ENCODE measurements at regions not wholly inside any gene's neighbourhood (a gene's known extent, or its start where the extent isn't known, plus 50 kb on each side); places are given as distances from the start of the nearest gene placed in this dataset.

DNA sequence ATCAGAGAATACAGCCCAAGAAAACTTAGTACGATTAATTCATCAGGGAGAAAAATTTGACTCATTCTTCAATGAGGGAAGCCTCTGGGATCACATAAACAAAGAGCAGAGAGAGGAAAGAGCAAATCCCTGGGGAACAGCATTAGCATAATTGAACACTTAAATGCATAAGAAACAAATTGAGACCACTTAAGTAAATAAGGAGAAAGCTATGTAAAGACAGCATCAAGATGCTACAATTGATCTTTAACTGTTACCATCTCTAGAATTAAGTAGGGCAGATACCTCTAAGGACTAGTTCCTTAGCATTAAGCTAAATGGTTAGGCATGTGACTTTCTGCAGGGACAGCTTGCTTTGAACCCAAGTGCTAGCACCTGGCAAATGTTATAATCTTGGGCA, 265.1 kb upstream of the NEGR1 start:
- H3K4me1 Mint-ChIP-seq (ENCODE audit: low read depth, unreplicated experiment) = peaks cover 9% of the 10 kb centered on the region
- DNase-seq = no peak
- no peaks in the 10 kb centered on the region for H3K27me3 Mint-ChIP-seq (ENCODE audit: unreplicated experiment)
- no peak overlapping the region for H3K27ac Mint-ChIP-seq (ENCODE audit: unreplicated experiment)
- TF ChIP-seq, protein P1, sequence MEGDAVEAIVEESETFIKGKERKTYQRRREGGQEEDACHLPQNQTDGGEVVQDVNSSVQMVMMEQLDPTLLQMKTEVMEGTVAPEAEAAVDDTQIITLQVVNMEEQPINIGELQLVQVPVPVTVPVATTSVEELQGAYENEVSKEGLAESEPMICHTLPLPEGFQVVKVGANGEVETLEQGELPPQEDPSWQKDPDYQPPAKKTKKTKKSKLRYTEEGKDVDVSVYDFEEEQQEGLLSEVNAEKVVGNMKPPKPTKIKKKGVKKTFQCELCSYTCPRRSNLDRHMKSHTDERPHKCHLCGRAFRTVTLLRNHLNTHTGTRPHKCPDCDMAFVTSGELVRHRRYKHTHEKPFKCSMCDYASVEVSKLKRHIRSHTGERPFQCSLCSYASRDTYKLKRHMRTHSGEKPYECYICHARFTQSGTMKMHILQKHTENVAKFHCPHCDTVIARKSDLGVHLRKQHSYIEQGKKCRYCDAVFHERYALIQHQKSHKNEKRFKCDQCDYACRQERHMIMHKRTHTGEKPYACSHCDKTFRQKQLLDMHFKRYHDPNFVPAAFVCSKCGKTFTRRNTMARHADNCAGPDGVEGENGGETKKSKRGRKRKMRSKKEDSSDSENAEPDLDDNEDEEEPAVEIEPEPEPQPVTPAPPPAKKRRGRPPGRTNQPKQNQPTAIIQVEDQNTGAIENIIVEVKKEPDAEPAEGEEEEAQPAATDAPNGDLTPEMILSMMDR (IDR thresholded peaks at IDR 0.05; ENCODE audit: partially characterized antibody, unreplicated experiment) = no peak
- peaks cover under 1% of the 10 kb centered on the region for H3K36me3 Mint-ChIP-seq (ENCODE audit: unreplicated experiment)
- no peaks in the 10 kb centered on the region for H3K9me3 Mint-ChIP-seq (ENCODE audit: unreplicated experiment)
- no peak overlapping the region for H3K4me3 Mint-ChIP-seq (ENCODE audit: unreplicated experiment)

DNA sequence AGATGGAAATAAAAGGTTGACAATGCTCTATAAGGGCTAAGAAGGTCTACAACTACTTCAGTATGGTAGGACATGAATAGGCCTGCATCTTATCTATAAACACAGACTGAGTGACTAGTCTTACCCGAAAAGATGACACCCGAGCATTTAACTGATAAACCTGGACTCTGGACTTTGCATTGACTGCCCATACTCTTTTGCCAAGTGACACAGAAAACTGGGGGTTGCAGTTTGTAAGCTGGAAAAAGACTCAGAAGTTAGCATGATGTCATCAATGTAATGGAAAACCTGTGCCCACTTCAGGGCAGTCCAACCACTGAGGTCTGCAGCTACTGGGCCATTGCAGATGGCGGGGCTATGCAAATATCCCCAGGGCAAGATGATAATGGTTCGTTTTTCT, 258.3 kb upstream of the NEGR1 start:
- no peaks in the 10 kb centered on the region for H3K4me1 Mint-ChIP-seq (ENCODE audit: low read depth, unreplicated experiment)
- peaks cover 3% of the 10 kb centered on the region for H3K9me3 Mint-ChIP-seq (ENCODE audit: unreplicated experiment)
- TF ChIP-seq, protein P1 (IDR thresholded peaks at IDR 0.05; ENCODE audit: partially characterized antibody, unreplicated experiment) = no peak
- H3K27me3 Mint-ChIP-seq (ENCODE audit: unreplicated experiment) = no peaks in the 10 kb centered on the region
- DNase-seq = no peak
- no peak overlapping the region for H3K4me3 Mint-ChIP-seq (ENCODE audit: unreplicated experiment)
- peaks cover 6% of the 10 kb centered on the region for H3K36me3 Mint-ChIP-seq (ENCODE audit: unreplicated experiment)
- no peak overlapping the region for H3K27ac Mint-ChIP-seq (ENCODE audit: unreplicated experiment)

DNA sequence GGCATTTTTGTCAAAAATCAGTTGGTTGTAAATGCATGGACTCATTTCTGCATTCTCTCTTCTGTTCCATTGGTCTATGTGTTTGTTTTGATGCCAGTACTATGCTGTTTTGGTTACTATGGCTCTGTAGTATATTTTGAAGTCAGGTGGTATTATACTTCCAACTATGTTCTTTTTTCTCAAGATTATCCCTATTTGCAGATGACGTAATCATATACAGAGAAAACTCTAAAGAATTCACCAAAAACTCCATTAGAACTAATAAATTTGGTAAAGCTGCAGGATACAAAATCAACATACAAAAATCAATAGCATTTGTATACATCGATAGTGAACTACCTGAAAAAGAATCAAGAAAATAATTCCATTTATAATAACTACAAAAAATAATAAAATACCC, 253.1 kb upstream of the NEGR1 start:
- TF ChIP-seq, protein P1 (IDR thresholded peaks at IDR 0.05; ENCODE audit: partially characterized antibody, unreplicated experiment) = no peak
- Mint-ChIP-seq H3K4me3 (ENCODE audit: unreplicated experiment) (no peak overlapping the region), H3K9me3 (ENCODE audit: unreplicated experiment) (no peaks in the 10 kb centered on the region), H3K27ac (ENCODE audit: unreplicated experiment) (no peak overlapping the region), H3K4me1 (ENCODE audit: low read depth, unreplicated experiment) (no peaks in the 10 kb centered on the region), H3K36me3 (ENCODE audit: unreplicated experiment) (no peaks in the 10 kb centered on the region), H3K27me3 (ENCODE audit: unreplicated experiment) (no peaks in the 10 kb centered on the region)
- DNase-seq = no peak

DNA sequence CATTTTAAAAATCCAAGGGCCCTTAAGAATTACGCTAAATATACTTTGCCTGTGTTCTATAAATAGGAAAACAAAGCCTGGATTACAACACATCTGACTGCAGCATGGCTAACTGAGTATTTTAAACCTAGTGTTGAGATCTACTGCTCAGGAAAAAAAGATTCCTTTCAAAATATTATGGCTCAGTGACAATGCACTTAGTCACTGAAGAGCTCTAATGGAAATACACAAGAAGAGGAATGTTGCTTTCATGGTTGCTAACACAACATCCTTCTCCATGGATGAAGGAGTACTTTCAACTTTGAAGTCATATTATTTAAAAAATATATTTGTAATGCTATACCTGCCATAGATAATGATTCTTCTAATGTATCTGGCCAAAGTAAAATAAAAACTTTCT, 248.3 kb upstream of the NEGR1 start:
- TF ChIP-seq, protein P1 (IDR thresholded peaks at IDR 0.05; ENCODE audit: partially characterized antibody, unreplicated experiment) = no peak
- DNase-seq = no peak
- no peaks in the 10 kb centered on the region for H3K9me3 Mint-ChIP-seq (ENCODE audit: unreplicated experiment)
- no peaks in the 10 kb centered on the region for H3K4me1 Mint-ChIP-seq (ENCODE audit: low read depth, unreplicated experiment)
- no peak overlapping the region for H3K27ac Mint-ChIP-seq (ENCODE audit: unreplicated experiment)
- H3K4me3 Mint-ChIP-seq (ENCODE audit: unreplicated experiment) = no peak overlapping the region
- no peaks in the 10 kb centered on the region for H3K36me3 Mint-ChIP-seq (ENCODE audit: unreplicated experiment)
- H3K27me3 Mint-ChIP-seq (ENCODE audit: unreplicated experiment) = no peaks in the 10 kb centered on the region

DNA sequence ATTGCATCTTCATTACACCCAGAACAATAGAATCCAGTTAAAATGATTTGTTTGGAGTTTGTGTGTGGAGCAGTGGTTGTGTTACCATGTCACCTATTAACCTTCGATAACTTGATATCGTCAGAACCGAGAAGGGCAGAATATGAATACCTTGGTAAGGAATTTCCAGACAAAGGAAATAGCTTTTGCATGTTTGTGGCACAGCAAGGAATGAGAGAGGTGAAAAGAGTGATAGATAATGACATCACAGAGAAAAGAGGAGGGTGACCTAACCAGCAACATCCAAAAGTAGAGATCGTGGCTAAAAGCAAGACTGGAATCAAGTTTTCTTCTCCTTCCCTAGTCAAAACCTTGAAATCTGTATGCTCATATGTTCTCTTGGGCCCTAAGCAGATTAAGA, 244.6 kb upstream of the NEGR1 start:
- no peaks in the 10 kb centered on the region for H3K9me3 Mint-ChIP-seq (ENCODE audit: unreplicated experiment)
- no peaks in the 10 kb centered on the region for H3K27me3 Mint-ChIP-seq (ENCODE audit: unreplicated experiment)
- no peak overlapping the region for H3K4me3 Mint-ChIP-seq (ENCODE audit: unreplicated experiment)
- no peak overlapping the region for H3K27ac Mint-ChIP-seq (ENCODE audit: unreplicated experiment)
- H3K36me3 Mint-ChIP-seq (ENCODE audit: unreplicated experiment) = no peaks in the 10 kb centered on the region
- H3K4me1 Mint-ChIP-seq (ENCODE audit: low read depth, unreplicated experiment) = no peaks in the 10 kb centered on the region
- TF ChIP-seq, protein P1 (IDR thresholded peaks at IDR 0.05; ENCODE audit: partially characterized antibody, unreplicated experiment) = no peak
- DNase-seq = no peak

All from glutamatergic neuron (in vitro differentiated cells).